ENCODE measurements at regions not wholly inside any gene's neighbourhood (a gene's known extent, or its start where the extent isn't known, plus 50 kb on each side); places are given as distances from the start of the nearest gene placed in this dataset.
"Not testable (repeated sequence)": the region's sequence is repeated elsewhere in the genome, so short reads cannot be mapped to it uniquely, and the experiment has no call there.

DNA sequence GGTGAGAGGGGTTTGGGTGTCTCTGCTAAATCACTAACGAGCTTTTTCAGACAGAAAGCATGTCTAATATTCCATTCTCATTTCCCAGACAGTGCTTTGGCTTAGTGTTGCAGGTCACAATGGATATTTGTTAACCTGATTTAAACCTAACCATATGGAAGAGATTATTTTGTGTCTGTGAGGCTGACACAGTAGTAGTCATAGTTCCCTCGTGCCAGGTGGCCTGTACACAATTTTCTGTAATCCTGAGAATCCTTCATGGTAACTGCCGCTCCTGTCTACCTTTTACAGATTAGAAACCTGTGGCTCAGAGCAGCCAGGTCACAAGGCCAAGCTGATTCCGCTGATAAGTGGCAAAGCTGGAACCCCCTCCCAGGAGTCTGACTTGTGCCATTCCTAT, 79.4 kb downstream of the TRIM43 start:
- not testable (repeated sequence) for H3K9ac ChIP-seq (ENCODE audit: low read length); H3K4me3 ChIP-seq (ENCODE audit: low read depth, low read length); H3K4me1 ChIP-seq (ENCODE audit: control insufficient read depth, insufficient read depth, low read length); H3K36me3 ChIP-seq (ENCODE audit: control insufficient read depth, insufficient read depth, low read length); H3K27ac ChIP-seq (ENCODE audit: low read depth, low read length); H3K9me3 ChIP-seq (ENCODE audit: control insufficient read depth, insufficient read depth, low read depth, low read length)
- H3K27me3 ChIP-seq (ENCODE audit: control insufficient read depth, insufficient read depth, low read length) = peaks cover 22% of the 10 kb centered on the region

DNA sequence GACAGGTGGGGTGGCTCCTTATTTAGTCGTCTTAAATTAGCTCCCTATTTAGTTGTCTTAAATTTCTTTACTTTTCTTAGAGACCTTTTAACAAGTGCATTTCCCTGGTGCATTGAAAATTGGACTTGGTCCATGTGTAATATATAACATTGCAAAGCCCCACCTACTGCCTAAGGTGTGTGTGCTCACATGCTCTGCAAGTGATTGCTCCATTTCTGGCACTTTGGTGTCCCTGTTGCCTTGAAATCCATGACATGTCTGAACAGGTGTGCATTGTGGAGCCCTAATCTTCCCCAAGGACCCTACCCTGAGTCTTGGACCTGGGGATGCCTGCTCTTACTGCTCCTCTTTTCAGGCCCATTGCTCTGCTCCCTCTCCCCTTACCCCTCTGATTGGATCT, 80.2 kb downstream of the TRIM43 start:
- H3K9me3 ChIP-seq (ENCODE audit: control insufficient read depth, insufficient read depth, low read depth, low read length); H3K4me1 ChIP-seq (ENCODE audit: control insufficient read depth, insufficient read depth, low read length); H3K4me3 ChIP-seq (ENCODE audit: low read depth, low read length); H3K27ac ChIP-seq (ENCODE audit: low read depth, low read length); H3K9ac ChIP-seq (ENCODE audit: low read length); H3K36me3 ChIP-seq (ENCODE audit: control insufficient read depth, insufficient read depth, low read length): not testable (repeated sequence)
- H3K27me3 ChIP-seq (ENCODE audit: control insufficient read depth, insufficient read depth, low read length) = peaks cover 25% of the 10 kb centered on the region

DNA sequence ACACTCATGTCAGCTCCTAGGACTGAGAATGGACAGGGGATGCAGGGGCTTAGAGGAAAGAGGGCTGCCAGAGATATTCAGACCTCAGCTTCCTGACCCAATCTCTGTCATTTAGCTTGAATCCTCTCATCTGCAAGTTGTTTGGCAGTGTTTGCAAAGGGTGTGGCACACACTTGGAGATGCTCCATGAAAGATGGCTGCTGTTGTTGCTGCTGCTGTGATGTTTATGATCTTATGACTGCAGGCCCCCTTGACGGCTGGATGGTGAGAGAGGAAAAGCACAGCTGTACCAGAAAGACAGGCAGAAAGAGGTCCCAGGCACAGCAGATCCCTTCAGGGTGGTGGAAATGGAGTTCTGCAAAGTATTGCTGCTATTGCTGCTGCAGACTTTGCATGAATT, 80.7 kb downstream of the TRIM43 start:
- not testable (repeated sequence) for H3K4me1 ChIP-seq (ENCODE audit: control insufficient read depth, insufficient read depth, low read length); H3K4me3 ChIP-seq (ENCODE audit: low read depth, low read length); H3K36me3 ChIP-seq (ENCODE audit: control insufficient read depth, insufficient read depth, low read length)

DNA sequence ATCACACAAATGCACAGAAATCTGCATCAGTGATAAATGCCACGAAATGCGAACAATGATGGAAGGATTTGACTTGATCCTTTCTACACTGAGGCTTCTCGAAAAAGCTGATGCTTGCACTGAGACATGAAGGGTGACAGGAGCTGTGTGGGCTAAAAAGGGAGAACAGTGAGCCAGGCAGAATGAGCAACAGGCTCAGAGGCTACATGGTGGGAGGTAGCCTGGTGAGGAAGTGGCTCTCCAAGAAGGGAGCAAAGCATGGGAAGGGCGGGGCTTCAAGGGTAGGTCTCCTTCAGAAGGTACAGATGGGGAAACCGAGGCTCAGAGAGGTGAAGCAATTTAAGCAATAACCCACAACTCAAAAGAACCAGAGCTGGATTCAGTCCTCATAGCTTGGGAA, 82.4 kb downstream of the TRIM43 start:
- H3K4me3 ChIP-seq (ENCODE audit: low read depth, low read length) = no peak overlapping the region
- no peaks in the 10 kb centered on the region for H3K4me1 ChIP-seq (ENCODE audit: control insufficient read depth, insufficient read depth, low read length)
- H3K9me3 ChIP-seq (ENCODE audit: control insufficient read depth, insufficient read depth, low read depth, low read length) = no peaks in the 10 kb centered on the region
- H3K27me3 ChIP-seq (ENCODE audit: control insufficient read depth, insufficient read depth, low read length) = peaks cover 25% of the 10 kb centered on the region
- no peak overlapping the region for H3K27ac ChIP-seq (ENCODE audit: low read depth, low read length)
- H3K36me3 ChIP-seq (ENCODE audit: control insufficient read depth, insufficient read depth, low read length) = no peaks in the 10 kb centered on the region
- no peak overlapping the region for H3K9ac ChIP-seq (ENCODE audit: low read length)

More for the DNA sequence above, 80.7 kb downstream of the TRIM43 start:
- not testable (repeated sequence) for H3K9ac ChIP-seq (ENCODE audit: low read length); H3K27ac ChIP-seq (ENCODE audit: low read depth, low read length); H3K9me3 ChIP-seq (ENCODE audit: control insufficient read depth, insufficient read depth, low read depth, low read length)
- H3K27me3 ChIP-seq (ENCODE audit: control insufficient read depth, insufficient read depth, low read length) = peaks cover 25% of the 10 kb centered on the region

DNA sequence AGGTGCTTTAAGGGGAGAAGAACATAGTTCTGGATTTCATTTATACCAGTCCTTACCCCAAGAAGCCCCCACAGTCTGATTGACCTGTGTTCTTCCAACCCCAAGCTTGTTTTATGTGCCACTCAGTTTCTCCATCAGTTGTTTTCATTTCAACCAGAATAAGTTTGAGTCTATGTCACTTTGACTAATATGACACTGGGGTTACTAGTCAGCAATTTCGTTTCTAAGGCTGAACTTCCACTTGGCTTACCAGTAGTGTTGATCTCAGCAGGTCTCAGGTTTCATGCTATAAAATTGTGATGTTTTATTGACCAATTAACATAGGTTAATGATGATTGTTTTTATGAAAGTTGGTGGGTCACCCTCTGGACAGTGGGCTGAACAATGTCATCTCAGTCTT, 84.8 kb downstream of the TRIM43 start:
- not testable (repeated sequence) for H3K4me1 ChIP-seq (ENCODE audit: control insufficient read depth, insufficient read depth, low read length); H3K36me3 ChIP-seq (ENCODE audit: control insufficient read depth, insufficient read depth, low read length); H3K9ac ChIP-seq (ENCODE audit: low read length); H3K4me3 ChIP-seq (ENCODE audit: low read depth, low read length); H3K9me3 ChIP-seq (ENCODE audit: control insufficient read depth, insufficient read depth, low read depth, low read length); H3K27ac ChIP-seq (ENCODE audit: low read depth, low read length)
- H3K27me3 ChIP-seq (ENCODE audit: control insufficient read depth, insufficient read depth, low read length) = peaks cover 48% of the 10 kb centered on the region

DNA sequence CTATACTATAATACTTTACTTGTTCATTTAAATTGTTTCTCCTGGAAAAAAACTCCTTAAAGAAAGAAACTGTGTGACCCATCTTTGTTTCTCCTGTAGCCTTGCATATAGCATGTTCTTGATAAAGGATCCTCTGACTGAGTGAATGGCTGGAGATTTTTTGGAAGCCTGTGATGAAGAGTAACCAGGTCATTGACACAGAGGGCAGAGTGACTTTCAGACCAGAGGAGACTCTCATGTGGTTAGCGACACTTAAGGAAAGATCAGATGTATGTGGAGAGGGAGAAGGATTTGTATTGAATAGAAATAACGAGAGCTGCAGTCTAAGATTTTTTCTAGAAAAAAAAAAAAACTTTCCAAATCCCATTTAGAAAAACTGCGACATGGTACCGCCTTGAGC, 85.5 kb downstream of the TRIM43 start:
- no peaks in the 10 kb centered on the region for H3K36me3 ChIP-seq (ENCODE audit: control insufficient read depth, insufficient read depth, low read length)
- H3K27me3 ChIP-seq (ENCODE audit: control insufficient read depth, insufficient read depth, low read length) = peaks cover 55% of the 10 kb centered on the region
- H3K4me1 ChIP-seq (ENCODE audit: control insufficient read depth, insufficient read depth, low read length) = no peaks in the 10 kb centered on the region
- H3K27ac ChIP-seq (ENCODE audit: low read depth, low read length) = no peak overlapping the region
- H3K9ac ChIP-seq (ENCODE audit: low read length) = no peak overlapping the region
- no peak overlapping the region for H3K4me3 ChIP-seq (ENCODE audit: low read depth, low read length)
- H3K9me3 ChIP-seq (ENCODE audit: control insufficient read depth, insufficient read depth, low read depth, low read length) = no peaks in the 10 kb centered on the region

DNA sequence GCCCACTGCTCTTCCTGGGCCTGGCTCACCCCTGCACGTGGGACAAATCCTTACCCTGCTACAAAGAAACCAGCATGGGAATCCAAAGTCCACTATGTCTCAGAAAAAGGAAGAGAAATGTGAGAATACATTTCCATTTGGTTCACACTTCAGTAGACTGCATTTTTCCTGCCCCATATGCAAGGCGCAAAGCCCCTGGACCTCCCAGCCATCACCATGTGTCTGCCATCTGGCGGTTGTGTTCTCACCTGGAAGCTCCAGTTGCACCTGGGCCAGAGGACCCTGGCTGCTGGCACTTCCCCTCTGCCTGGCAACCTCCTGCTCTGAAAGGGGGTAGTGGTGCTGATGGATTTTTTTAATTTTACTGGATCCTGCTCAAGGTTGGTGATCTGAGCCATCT, 86.0 kb downstream of the TRIM43 start:
- H3K36me3 ChIP-seq (ENCODE audit: control insufficient read depth, insufficient read depth, low read length); H3K9ac ChIP-seq (ENCODE audit: low read length); H3K4me1 ChIP-seq (ENCODE audit: control insufficient read depth, insufficient read depth, low read length); H3K27ac ChIP-seq (ENCODE audit: low read depth, low read length); H3K9me3 ChIP-seq (ENCODE audit: control insufficient read depth, insufficient read depth, low read depth, low read length); H3K4me3 ChIP-seq (ENCODE audit: low read depth, low read length): not testable (repeated sequence)
- H3K27me3 ChIP-seq (ENCODE audit: control insufficient read depth, insufficient read depth, low read length) = peaks cover 57% of the 10 kb centered on the region

DNA sequence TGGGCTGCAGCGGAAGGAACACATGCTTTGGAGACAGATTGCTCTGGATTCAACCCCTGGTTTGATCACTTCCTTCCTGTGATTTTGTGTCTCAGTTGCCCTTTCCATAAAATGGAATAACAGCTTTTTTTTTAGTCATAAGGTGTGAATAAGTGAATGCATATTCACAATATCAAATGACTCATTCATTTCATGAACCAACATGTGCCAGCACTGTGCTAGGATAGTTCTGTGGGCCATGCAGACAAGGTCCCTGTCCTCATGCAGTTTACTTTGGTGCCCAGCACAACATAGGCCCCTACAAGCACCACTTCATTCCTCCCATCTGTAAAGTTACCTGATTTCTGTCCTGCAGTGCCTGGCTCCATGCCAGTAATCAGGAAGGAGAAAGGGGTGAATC, 89.4 kb downstream of the TRIM43 start:
- H3K9ac ChIP-seq (ENCODE audit: low read length); H3K36me3 ChIP-seq (ENCODE audit: control insufficient read depth, insufficient read depth, low read length); H3K4me1 ChIP-seq (ENCODE audit: control insufficient read depth, insufficient read depth, low read length); H3K9me3 ChIP-seq (ENCODE audit: control insufficient read depth, insufficient read depth, low read depth, low read length); H3K4me3 ChIP-seq (ENCODE audit: low read depth, low read length); H3K27ac ChIP-seq (ENCODE audit: low read depth, low read length): not testable (repeated sequence)
- peaks cover 39% of the 10 kb centered on the region for H3K27me3 ChIP-seq (ENCODE audit: control insufficient read depth, insufficient read depth, low read length)

DNA sequence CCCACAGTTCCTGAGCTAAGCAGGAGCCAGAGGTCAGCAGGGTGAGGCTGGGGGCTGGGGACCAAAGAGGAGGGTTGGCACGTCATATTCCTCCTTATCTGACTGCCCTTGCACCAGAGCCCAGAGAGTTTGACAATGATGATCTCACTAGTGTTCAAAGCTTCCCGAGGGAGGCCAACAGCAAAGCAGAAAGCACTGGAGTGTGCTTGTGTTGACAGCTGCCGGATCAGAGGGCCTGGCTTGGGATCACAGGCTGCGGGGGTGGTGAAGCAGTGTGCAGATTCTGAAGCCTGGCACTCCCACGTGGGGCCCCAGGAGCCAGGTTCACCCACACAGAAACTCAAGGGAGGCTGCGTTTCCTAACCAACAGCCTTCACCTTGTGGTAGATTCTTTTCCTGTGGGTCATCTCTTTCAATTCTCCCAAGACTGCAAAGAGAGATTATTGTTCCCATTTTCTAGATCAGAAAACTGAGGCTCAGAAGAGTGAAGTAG, 89.8 kb downstream of the TRIM43 start:
- peaks cover 38% of the 10 kb centered on the region for H3K27me3 ChIP-seq (ENCODE audit: control insufficient read depth, insufficient read depth, low read length)
- H3K9ac ChIP-seq (ENCODE audit: low read length); H3K4me1 ChIP-seq (ENCODE audit: control insufficient read depth, insufficient read depth, low read length); H3K36me3 ChIP-seq (ENCODE audit: control insufficient read depth, insufficient read depth, low read length); H3K9me3 ChIP-seq (ENCODE audit: control insufficient read depth, insufficient read depth, low read depth, low read length); H3K4me3 ChIP-seq (ENCODE audit: low read depth, low read length); H3K27ac ChIP-seq (ENCODE audit: low read depth, low read length): not testable (repeated sequence)

DNA sequence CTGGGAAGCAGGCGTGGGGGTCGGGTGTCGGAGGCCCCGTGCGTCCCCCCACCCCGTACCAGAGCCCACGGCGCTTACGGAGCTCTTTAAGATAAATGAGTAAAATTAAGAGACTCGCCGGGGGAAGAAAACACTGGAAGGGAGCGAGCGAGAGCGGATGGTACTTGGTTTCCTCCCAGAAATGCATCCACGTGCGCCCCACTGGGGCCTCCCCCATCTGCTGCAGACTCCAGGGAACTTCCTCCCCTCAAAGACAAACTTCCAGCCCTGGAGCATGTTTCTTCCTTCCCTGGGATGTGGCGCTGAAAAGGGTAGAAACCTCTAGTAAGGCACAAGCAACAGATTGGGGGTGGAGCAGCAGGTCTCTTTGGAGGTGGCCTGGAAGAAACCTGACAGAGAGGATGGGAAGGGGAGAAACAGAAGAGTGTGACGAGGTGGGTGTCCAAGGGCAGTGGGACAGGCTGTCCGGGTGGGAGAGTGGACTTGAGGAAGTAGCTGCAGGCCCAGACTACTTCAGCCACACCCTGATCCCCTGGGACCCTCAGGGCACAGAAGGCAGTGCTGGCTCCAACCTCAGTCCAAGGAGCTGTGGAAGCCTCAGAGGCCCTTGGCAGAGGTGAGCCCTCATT, 91.2 kb downstream of the TRIM43 start:
- Histone ChIP-seq H3K4me3 (ENCODE audit: low read depth, low read length) (peak overlapping the region; percentile 65), H3K27me3 (ENCODE audit: control insufficient read depth, insufficient read depth, low read length) (peaks cover 41% of the 10 kb centered on the region)
- not testable (repeated sequence) for H3K9me3 ChIP-seq (ENCODE audit: control insufficient read depth, insufficient read depth, low read depth, low read length); H3K27ac ChIP-seq (ENCODE audit: low read depth, low read length); H3K9ac ChIP-seq (ENCODE audit: low read length); H3K36me3 ChIP-seq (ENCODE audit: control insufficient read depth, insufficient read depth, low read length); H3K4me1 ChIP-seq (ENCODE audit: control insufficient read depth, insufficient read depth, low read length)

DNA sequence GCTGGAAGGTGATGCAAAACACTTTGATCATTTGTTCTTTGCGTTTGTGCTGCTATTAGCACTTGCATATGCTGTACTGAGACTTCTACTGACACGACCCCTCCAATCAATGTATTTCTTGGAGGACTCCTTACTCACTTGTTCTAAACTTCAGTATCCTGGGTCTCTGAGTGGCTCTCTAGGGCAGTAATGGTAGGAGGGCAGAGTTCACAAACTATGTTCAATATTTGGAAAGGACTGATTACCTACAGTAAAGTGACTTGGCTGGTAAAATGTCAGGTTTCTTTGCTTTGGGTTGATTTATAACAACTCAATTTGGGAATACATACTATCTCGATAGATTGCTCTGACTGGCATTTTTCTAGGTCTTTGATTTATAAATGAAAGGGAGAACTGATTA, 93.7 kb downstream of the TRIM43 start:
- peaks cover 32% of the 10 kb centered on the region for H3K27me3 ChIP-seq (ENCODE audit: control insufficient read depth, insufficient read depth, low read length)
- H3K4me3 ChIP-seq (ENCODE audit: low read depth, low read length) = no peak overlapping the region
- H3K27ac ChIP-seq (ENCODE audit: low read depth, low read length) = no peak overlapping the region
- no peak overlapping the region for H3K9ac ChIP-seq (ENCODE audit: low read length)
- H3K36me3 ChIP-seq (ENCODE audit: control insufficient read depth, insufficient read depth, low read length) = no peaks in the 10 kb centered on the region
- H3K4me1 ChIP-seq (ENCODE audit: control insufficient read depth, insufficient read depth, low read length) = 0 out of 2 replicates have a peak, but pooled peaks cover 6% of the 10 kb centered on the region
- H3K9me3 ChIP-seq (ENCODE audit: control insufficient read depth, insufficient read depth, low read depth, low read length) = no peaks in the 10 kb centered on the region
